Large intestine (tissue), 3 donors: ENCODE measurements at regions not wholly inside any gene's neighbourhood (a gene's known extent, or its start where the extent isn't known, plus 50 kb on each side); places are given as distances from the start of the nearest gene placed in this dataset.

Experiments
- DNase-seq, 2 donors: peaks; one replicate each; pipeline versions ENCODE4 v3.0.0 to v3.0.0-alpha.2; 2013
- H3K27ac ChIP-seq: one replicate; pipeline ENCODE4 v1.5.1; 2013; ENCODE audit warnings: low read length
- H3K27me3 ChIP-seq: 2 replicates; pipeline ENCODE4 v1.6.1; 2013; ENCODE audit warnings: low read length; ENCODE audit not compliant: control insufficient read depth, insufficient read depth
- H3K36me3 ChIP-seq: 2 replicates; pipeline ENCODE4 v1.6.1; 2013; ENCODE audit warnings: low read length; ENCODE audit not compliant: control insufficient read depth, insufficient read depth
- H3K4me1 ChIP-seq: one replicate; pipeline ENCODE4 v1.6.1; 2013; ENCODE audit warnings: low read length; ENCODE audit not compliant: control insufficient read depth, insufficient read depth
- H3K4me3 ChIP-seq: one replicate; pipeline ENCODE4 v1.5.1; 2013; ENCODE audit warnings: low read length
- H3K9me3 ChIP-seq: one replicate; pipeline ENCODE4 v1.6.1; 2013; ENCODE audit warnings: mild to moderate bottlenecking, low read depth, low read length, moderate library complexity; ENCODE audit not compliant: control insufficient read depth
- WGBS: methylation state at CpG from one replicate; pipeline ENCODE4 v1.1.5; 2013; ENCODE audit warnings: low lambda C conversion rate; ENCODE audit not compliant: insufficient coverage; 5-methylcytosine and 5-hydroxymethylcytosine counted together

GRCh38 chr14:104512771-104513640 lies 66.6 kb upstream of the C14orf180 start:
- no peak for DNase-seq
- H3K4me1 ChIP-seq, result no peaks in the 10 kb centered on the region
- no peak overlapping the region for H3K4me3 ChIP-seq
- peaks cover 4% of the 10 kb centered on the region for H3K9me3 ChIP-seq
- H3K27ac ChIP-seq, result no peak overlapping the region
- no peaks in the 10 kb centered on the region for H3K36me3 ChIP-seq
- no CpG with 5 or more reads among the region's 35 CpGs for WGBS
- H3K27me3 ChIP-seq, result no peaks in the 10 kb centered on the region

- H3K36me3 ChIP-seq, result no peaks in the 10 kb centered on the region
- no peaks in the 10 kb centered on the region for H3K4me1 ChIP-seq
- no peak for DNase-seq
- H3K27ac ChIP-seq, result no peak overlapping the region
- H3K4me3 ChIP-seq, result no peak overlapping the region
- H3K9me3 ChIP-seq, result peaks cover 4% of the 10 kb centered on the region
- H3K27me3 ChIP-seq, result no peaks in the 10 kb centered on the region
- WGBS, result no CpG with 5 or more reads among the region's 6 CpGs
These were observed 65.9 kb upstream of the C14orf180 start for GRCh38 chr14:104513641-104514046.

- Histone ChIP-seq H3K9me3 (peaks cover 4% of the 10 kb centered on the region), H3K4me1 (no peaks in the 10 kb centered on the region), H3K36me3 (no peaks in the 10 kb centered on the region), H3K4me3 (no peak overlapping the region), H3K27me3 (no peaks in the 10 kb centered on the region), H3K27ac (no peak overlapping the region)
- WGBS, result no CpG with 5 or more reads among the region's 16 CpGs
- DNase-seq, result no peak
These were observed 65.3 kb upstream of the C14orf180 start for GRCh38 chr14:104514156-104514848.

GRCh38 chr14:104515059-104515810 lies 64.3 kb upstream of the C14orf180 start:
- H3K36me3 ChIP-seq, result no peaks in the 10 kb centered on the region
- peaks cover 4% of the 10 kb centered on the region for H3K9me3 ChIP-seq
- no peaks in the 10 kb centered on the region for H3K27me3 ChIP-seq
- no peak for DNase-seq
- no peak overlapping the region for H3K27ac ChIP-seq
- H3K4me3 ChIP-seq, result no peak overlapping the region
- WGBS, result 90% methylated on average over 2 of the region's 17 CpGs
- no peaks in the 10 kb centered on the region for H3K4me1 ChIP-seq

- DNase-seq, result no peak
- Histone ChIP-seq H3K4me1 (no peaks in the 10 kb centered on the region), H3K9me3 (peaks cover 4% of the 10 kb centered on the region), H3K36me3 (no peaks in the 10 kb centered on the region), H3K4me3 (no peak overlapping the region), H3K27ac (no peak overlapping the region), H3K27me3 (no peaks in the 10 kb centered on the region)
- WGBS, result no CpG with 5 or more reads among the region's 23 CpGs
These were observed 63.5 kb upstream of the C14orf180 start for GRCh38 chr14:104515811-104516780.

- no peaks in the 10 kb centered on the region for H3K36me3 ChIP-seq
- WGBS, result no CpG with 5 or more reads among the region's 8 CpGs
These were observed 62.7 kb upstream of the C14orf180 start for GRCh38 chr14:104516906-104517305.

GRCh38 chr14:104517426-104517825 lies 62.1 kb upstream of the C14orf180 start:
- no peaks in the 10 kb centered on the region for H3K27me3 ChIP-seq
- H3K9me3 ChIP-seq, result peaks cover 4% of the 10 kb centered on the region
- H3K27ac ChIP-seq, result no peak overlapping the region
- no peak overlapping the region for H3K4me3 ChIP-seq
- WGBS, result no CpG with 5 or more reads among the region's 8 CpGs
- no peak for DNase-seq
- H3K4me1 ChIP-seq, result no peaks in the 10 kb centered on the region
- H3K36me3 ChIP-seq, result no peaks in the 10 kb centered on the region

More at GRCh38 chr14:104516906-104517305, 62.7 kb upstream of the C14orf180 start:
- peaks cover 4% of the 10 kb centered on the region for H3K9me3 ChIP-seq
- no peaks in the 10 kb centered on the region for H3K4me1 ChIP-seq
- H3K27ac ChIP-seq, result no peak overlapping the region
- no peak overlapping the region for H3K4me3 ChIP-seq
- no peaks in the 10 kb centered on the region for H3K27me3 ChIP-seq
- DNase-seq, result no peak

- no peak for DNase-seq
- Histone ChIP-seq H3K4me3 (no peak overlapping the region), H3K27ac (no peak overlapping the region), H3K36me3 (no peaks in the 10 kb centered on the region), H3K9me3 (peaks cover 4% of the 10 kb centered on the region), H3K27me3 (no peaks in the 10 kb centered on the region), H3K4me1 (no peaks in the 10 kb centered on the region)
- no CpG with 5 or more reads among the region's 14 CpGs for WGBS
These were observed 61.7 kb upstream of the C14orf180 start for GRCh38 chr14:104517867-104518266.

- WGBS, result 100% methylated on average over 2 of the region's 18 CpGs
- no peaks in the 10 kb centered on the region for H3K36me3 ChIP-seq
- DNase-seq, result no peak
These were observed 60.8 kb upstream of the C14orf180 start for GRCh38 chr14:104518659-104519350.

More at GRCh38 chr14:104518659-104519350, 60.8 kb upstream of the C14orf180 start:
- H3K4me3 ChIP-seq, result no peak overlapping the region
- peaks cover 4% of the 10 kb centered on the region for H3K9me3 ChIP-seq
- H3K27me3 ChIP-seq, result no peaks in the 10 kb centered on the region
- no peak overlapping the region for H3K27ac ChIP-seq
- H3K4me1 ChIP-seq, result no peaks in the 10 kb centered on the region
